NCI-H460 (cell line): ENCODE measurements at regions not wholly inside any gene's neighbourhood (a gene's known extent, or its start where the extent isn't known, plus 50 kb on each side); places are given as distances from the start of the nearest gene placed in this dataset.
"Not testable (repeated sequence)": the region's sequence is repeated elsewhere in the genome, so short reads cannot be mapped to it uniquely, and the experiment has no call there.

Experiments
- DNase-seq: peaks from one replicate; pipeline ENCODE4 v3.0.0-alpha.2; 2016; ENCODE audit warnings: low read depth; ENCODE audit errors: extremely low read depth

DNA sequence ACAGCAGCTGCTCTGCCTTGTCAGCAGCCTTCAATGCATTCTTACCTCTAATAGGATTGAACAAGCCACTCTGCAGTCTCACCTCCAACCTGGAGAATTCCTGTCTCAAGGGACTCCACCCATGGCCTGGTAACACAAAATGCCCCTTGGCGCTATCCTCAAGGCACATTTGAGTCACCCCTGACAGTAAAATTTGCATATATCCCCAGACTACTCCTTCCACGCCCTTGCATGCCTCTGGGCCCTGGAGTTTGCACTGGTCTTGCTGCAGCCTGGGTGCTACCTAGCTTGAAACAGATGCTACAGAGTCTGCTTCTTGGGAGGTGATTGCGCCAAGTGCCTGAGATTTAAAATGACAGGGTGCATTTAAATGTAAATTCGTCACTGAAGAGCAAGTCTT, 391.4 kb upstream of the MAF start:
- no peak for DNase-seq

DNA sequence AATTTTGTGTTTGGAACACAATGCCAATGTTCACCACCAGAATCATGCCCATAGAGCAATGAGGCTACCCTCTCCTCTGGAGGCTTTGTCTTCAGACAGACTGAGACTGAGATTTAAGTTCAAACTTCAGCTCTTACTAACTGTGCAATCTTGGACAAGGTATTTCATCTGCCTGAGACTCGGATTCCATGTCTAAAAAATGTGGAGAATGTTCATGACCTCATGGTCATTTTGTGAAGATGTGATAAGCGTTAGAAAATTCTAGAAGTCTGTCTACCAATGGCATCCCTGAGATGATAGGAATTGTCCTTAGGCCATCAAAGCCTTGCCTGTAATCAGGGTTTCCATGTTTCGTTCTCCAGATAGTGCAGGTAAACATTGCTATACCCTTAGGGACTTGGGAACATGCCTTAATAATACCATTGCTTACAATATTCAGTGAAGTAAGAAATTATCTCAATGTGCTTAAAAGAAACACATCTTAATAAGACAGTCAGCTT, 388.2 kb upstream of the MAF start:
- DNase-seq, result no peak

DNA sequence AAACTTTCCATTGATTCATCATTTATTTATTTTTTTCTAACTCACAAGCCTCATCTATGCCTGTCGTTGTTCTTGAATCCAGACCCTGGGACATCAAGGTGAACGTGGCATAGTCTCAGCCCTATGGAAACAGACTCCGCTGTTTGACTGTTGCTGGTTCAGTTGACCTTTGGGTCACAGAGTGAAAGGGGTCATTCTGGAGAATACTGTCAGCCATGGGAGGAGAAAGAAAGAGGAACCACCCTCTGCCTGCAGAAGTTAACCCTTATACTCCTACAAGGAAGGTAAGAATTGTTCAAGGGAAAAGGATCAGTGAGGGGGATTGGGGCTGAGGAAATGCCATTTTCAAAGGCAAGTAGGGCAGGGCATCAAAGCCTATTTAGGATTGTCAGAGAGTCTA, 387.6 kb upstream of the MAF start:
- no peak for DNase-seq

DNA sequence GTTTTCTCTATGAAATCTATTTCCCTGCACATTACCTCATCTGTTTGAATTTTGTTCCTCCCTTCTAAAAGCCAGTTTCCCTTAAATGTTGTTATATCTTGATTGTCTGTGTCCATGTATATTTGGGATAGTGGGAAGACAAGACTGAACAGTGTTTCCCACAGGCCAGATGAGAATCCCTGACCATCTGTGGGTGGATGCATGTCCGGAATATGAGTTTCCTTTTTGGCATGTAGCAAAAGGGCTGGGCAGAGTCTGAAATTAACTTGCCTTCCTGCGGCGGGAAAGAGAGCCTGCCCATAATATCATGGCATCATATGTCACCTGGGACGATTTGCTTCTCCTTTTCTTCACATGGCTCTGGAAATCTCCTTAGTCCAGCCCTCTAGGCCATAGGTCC, 385.8 kb upstream of the MAF start:
- no peak for DNase-seq

- DNase-seq, result no peak
These were observed 385.1 kb upstream of the MAF start for GRCh38 chr16:79985606-79986005.

- not testable (repeated sequence) for DNase-seq
These were observed 383.6 kb upstream of the MAF start for GRCh38 chr16:79984149-79984548.

GRCh38 chr16:79982862-79983261, 382.3 kb upstream of the MAF start:
- DNase-seq, result no peak

DNA sequence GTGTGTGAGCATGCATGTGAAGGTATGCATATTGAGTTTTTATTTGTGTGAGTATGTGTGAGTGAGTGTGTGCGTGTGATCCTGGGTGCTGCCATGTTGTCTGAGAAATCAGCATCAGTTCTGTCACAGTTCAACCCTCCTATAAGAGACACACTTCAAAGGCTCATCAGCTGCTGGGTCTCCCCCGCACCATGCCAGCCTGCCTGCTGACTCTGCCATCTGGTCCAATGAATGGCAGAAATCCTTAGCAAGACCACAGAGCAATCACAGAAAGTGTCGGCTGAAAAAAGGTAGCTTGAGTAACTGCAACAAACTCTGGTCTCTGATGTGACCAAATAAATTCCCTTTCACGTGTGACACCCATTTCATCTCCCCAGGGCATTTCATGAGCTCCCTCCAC, 381.8 kb upstream of the MAF start:
- DNase-seq, result no peak

DNA sequence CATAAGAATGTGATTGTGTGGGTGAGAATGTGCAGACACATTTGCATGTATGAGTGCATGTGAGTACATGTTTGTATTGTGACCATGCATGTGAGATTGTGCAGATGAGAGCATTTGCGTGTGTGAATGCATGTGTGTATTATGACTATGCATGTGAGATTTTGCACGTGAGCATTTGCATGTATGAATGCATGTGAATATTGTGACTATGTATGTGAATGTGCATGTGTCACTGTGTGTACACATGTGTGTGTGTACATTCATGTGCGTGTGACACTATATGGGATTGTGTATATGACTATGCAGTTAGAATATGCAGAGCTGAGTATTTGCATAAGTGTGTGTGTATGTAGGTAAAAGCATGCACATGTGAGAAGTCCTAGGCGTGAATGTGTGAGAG, 381.3 kb upstream of the MAF start:
- no peak for DNase-seq

GRCh38 chr16:79980650-79981521, 380.3 kb upstream of the MAF start:
- no peak for DNase-seq

- no peak for DNase-seq
These were observed 377.7 kb upstream of the MAF start for GRCh38 chr16:79977940-79978836.

- DNase-seq, result no peak
These were observed 372.8 kb upstream of the MAF start for GRCh38 chr16:79973320-79973719.

GRCh38 chr16:79972053-79972704, 371.6 kb upstream of the MAF start:
- DNase-seq, result no peak

DNA sequence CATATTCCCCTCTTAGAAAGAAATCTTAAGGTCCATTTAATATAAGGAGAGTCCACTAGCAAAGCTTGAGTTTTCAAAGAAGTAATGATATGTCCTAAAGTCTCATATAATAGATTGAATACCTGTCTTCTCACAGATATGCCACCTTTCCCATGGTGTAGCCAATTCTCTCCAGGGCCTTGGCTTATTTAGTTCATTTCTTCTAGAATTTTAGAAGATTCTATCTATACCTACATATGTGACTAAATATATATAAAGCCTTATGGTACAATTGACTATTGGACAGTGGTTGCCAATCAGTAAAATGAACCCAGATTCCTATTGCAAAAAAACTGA, 370.7 kb upstream of the MAF start:
- no peak for DNase-seq

GRCh38 chr16:79970551-79971236, 370.2 kb upstream of the MAF start:
- no peak for DNase-seq

- no peak for DNase-seq
These were observed 369.6 kb upstream of the MAF start for GRCh38 chr16:79970087-79970486.

GRCh38 chr16:79969458-79969857, 368.9 kb upstream of the MAF start:
- DNase-seq, result no peak

DNA sequence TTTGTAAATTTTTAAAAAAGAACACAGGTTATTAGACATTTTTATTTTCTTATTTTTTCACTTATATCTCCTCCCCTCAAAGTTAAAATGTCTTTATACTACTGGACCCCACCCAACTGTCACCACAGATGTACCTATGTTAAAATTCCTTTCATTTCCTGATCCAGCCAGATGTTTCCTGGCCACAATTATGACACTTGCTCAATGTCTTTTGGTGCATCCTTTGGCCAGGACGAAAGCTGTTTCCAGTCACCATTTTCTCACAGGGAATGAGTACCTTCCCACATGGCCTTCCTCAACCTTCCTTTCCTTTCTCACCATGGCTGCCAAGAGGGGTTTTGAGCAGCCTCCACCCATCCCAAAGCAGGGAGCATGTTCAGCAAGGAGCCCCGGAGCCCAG, 365.7 kb upstream of the MAF start:
- no peak for DNase-seq

DNA sequence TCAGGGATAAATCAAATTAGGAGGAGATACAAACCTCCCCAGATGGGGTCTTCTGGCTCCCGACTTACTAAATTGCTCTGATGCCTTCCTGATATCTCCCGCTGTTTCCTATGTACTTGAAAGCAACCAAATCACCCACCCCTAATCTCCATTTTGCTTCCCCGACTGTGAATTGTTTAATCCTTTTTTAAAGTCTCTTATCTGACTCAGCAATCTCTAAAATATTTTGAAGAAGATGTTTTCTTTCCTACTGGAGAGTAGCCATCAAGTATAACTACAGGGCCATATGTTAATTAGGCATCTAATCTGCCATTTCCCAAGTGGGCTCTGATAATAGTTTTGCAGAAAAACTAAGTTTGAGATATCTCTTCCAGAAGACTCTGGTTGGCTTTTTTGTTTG, 365.2 kb upstream of the MAF start:
- DNase-seq, result no peak

DNA sequence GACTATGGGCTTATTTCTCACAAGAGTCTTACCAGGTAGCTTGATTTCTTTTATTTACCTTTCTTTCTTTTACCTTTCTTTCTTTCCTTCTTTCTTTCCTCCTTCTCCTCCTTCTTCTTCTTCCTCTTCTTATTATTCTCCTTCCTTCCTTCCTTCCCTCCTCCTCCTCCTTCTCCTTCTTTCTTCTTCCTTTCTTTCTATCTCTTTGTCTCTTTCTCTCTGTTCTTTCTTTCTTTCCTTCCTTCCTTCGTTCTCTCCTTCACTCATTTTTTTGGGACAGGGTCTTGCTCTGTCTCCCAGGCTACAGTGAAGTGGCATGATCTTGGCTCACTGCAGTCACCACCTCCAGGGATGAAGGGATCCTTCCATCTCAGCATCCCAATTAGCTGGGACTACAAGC, 363.6 kb upstream of the MAF start:
- DNase-seq, result no peak

- no peak for DNase-seq
These were observed 362.4 kb upstream of the MAF start for GRCh38 chr16:79962962-79963361.
